ENCODE measurements at regions not wholly inside any gene's neighbourhood (a gene's known extent, or its start where the extent isn't known, plus 50 kb on each side); places are given as distances from the start of the nearest gene placed in this dataset.

DNA sequence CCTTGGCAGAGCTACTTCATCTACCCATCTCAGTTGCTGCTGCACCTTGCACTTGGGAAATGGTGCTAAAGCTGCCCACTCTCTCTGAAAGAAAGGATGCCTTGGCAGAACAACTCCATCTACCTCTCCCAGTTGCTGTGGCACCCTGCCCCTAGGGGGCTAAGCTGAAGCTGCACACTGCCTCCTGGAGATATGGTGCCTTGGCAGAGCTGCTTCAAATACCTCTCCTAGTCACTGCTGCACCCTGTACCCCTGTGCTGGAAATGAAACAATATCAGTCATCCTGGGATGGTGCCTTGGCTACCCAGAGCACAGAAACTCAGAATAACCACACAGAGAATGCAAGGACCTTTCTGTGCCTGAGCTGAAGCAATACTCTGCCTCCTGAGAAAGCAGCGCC is 615.8 kb downstream of the DIAPH3 start:
- TF ChIP-seq POLR2A (IDR thresholded peaks at IDR 0.05; ENCODE audit: low read depth, low read length) (no peak), POLR2AphosphoS5 (IDR thresholded peaks at IDR 0.05; ENCODE audit: low read depth, low read length) (no peak), SPI1 (IDR thresholded peaks at IDR 0.05; ENCODE audit: low read depth, low read length) (no peak), POU2F2 (IDR thresholded peaks at IDR 0.05; ENCODE audit: low read depth, low read length) (no peak), TAF1 (IDR thresholded peaks at IDR 0.05; ENCODE audit: low read depth, low read length) (no peak), PAX5 (IDR thresholded peaks at IDR 0.05; ENCODE audit: insufficient read depth, low read length, severe bottlenecking) (no peak)

Measured in GM12891 (cell line).